NCI-H526 (cell line): ENCODE measurements at regions not wholly inside any gene's neighbourhood (a gene's known extent, or its start where the extent isn't known, plus 50 kb on each side); places are given as distances from the start of the nearest gene placed in this dataset.
"Not testable (repeated sequence)": the region's sequence is repeated elsewhere in the genome, so short reads cannot be mapped to it uniquely, and the experiment has no call there.

ENCODE experiments used
- DNase-seq, 2 experiments: peaks; one replicate each; lab custom pipeline; 2025; lab: John Stamatoyannopoulos, UW

- DNase-seq, result no peak
Observed at GRCh38 chr12:105654606-105655005, 324.1 kb downstream of the C12orf75 start.

- DNase-seq, result no peak
Observed at GRCh38 chr12:105658389-105658788, 327.9 kb downstream of the C12orf75 start.

- no peak for DNase-seq
Observed at GRCh38 chr12:105659355-105660075, 329.0 kb downstream of the C12orf75 start.

- DNase-seq, result peak; percentile 41 to 51
Observed at GRCh38 chr12:105664765-105665164, 334.3 kb downstream of the C12orf75 start.

- DNase-seq, result no peak
Observed at GRCh38 chr12:105665366-105665765, 334.9 kb downstream of the C12orf75 start.

- DNase-seq, result no peak
Observed at GRCh38 chr12:105667973-105668743, 337.7 kb downstream of the C12orf75 start.

- no peak for DNase-seq
Observed at GRCh38 chr12:105670672-105671071, 340.2 kb downstream of the C12orf75 start.

GRCh38 chr12:105671720-105672119, 341.2 kb downstream of the C12orf75 start:
- no peak for DNase-seq

- DNase-seq, result no peak
Observed at GRCh38 chr12:105672121-105672975, 341.9 kb downstream of the C12orf75 start.

GRCh38 chr12:105674871-105675699, 344.6 kb downstream of the C12orf75 start:
- DNase-seq, result peak in 1 of 2 experiments; percentile 10

GRCh38 chr12:105676694-105677093, 346.2 kb downstream of the C12orf75 start:
- no peak for DNase-seq

GRCh38 chr12:105677672-105678071, 347.2 kb downstream of the C12orf75 start:
- no peak for DNase-seq

- DNase-seq, result no peak
Observed at GRCh38 chr12:105679982-105680381, 349.5 kb downstream of the C12orf75 start.

- no peak for DNase-seq
Observed at GRCh38 chr12:105681341-105681740, 350.9 kb downstream of the C12orf75 start.

- not testable (repeated sequence) for DNase-seq
Observed at GRCh38 chr12:105682821-105683220, 352.3 kb downstream of the C12orf75 start.

- DNase-seq, result not testable (repeated sequence)
Observed at GRCh38 chr12:105683836-105684235, 353.3 kb downstream of the C12orf75 start.

- no peak for DNase-seq
Observed at GRCh38 chr12:105698075-105698474, 367.6 kb downstream of the C12orf75 start.

GRCh38 chr12:105699209-105699608, 368.7 kb downstream of the C12orf75 start:
- DNase-seq, result no peak

- no peak for DNase-seq
Observed at GRCh38 chr12:105704787-105705186, 374.3 kb downstream of the C12orf75 start.

- no peak for DNase-seq
Observed at GRCh38 chr12:105705235-105705634, 374.7 kb downstream of the C12orf75 start.

GRCh38 chr12:105705765-105706164, 375.3 kb downstream of the C12orf75 start:
- DNase-seq, result peak in 1 of 2 experiments; percentile 53
